HCT116 (cell line): ENCODE measurements at regions not wholly inside any gene's neighbourhood (a gene's known extent, or its start where the extent isn't known, plus 50 kb on each side); places are given as distances from the start of the nearest gene placed in this dataset.

Source experiments
- ATAC-seq: fragments of 200-7000 bp; cut with Tn5 transposase; 2 replicates; pipeline ENCODE4 v1.9.1; 2020; ENCODE audit warnings: mild to moderate bottlenecking, moderate library complexity
- BruUV-seq: library from RNA; stranded (reverse); fragments of 400-500 nt; replicated peaks from 2 replicates; lab custom pipeline; 2021; lab: Mats Ljungman, UMichigan
- CTCF ChIA-PET: fragments of 300-600 bp; sonication (Branson Sonifier 250); formaldehyde crosslinking; loops from one replicate; lab custom pipeline; 2021; ENCODE audit warnings: antibody characterized with exemption; lab: Charles Lee
- POLR2A ChIA-PET: fragments of 300-600, 350-600 bp; sonication (Branson Sonifier 250); formaldehyde crosslinking; loops from one replicate; lab custom pipeline; 2021; ENCODE audit warnings: antibody characterized with exemption; lab: Charles Lee
- RAD21 ChIA-PET, 2 experiments: fragments of 300-600 bp; sonication (Branson Sonifier 250); formaldehyde crosslinking; loops; one replicate each; lab custom pipeline; 2023; ENCODE audit warnings: low total read pairs in 2 of 2; ENCODE audit not compliant: uncharacterized antibody in 2 of 2, unreplicated experiment in 2 of 2, low non-redundant PET in 1 of 2; lab: Charles Lee
- DNase-seq: peaks from one replicate; pipeline ENCODE4 v3.0.0-alpha.2; 2010; ENCODE audit warnings: low read depth, low spot score
- H2AFZ ChIP-seq: fragments of 200-600 bp; shearing (Covaris generic), sonication (generic); 2 replicates; pipeline ENCODE4 v1.6.1; 2017; ENCODE audit warnings: low read depth, mixed run types, mixed read lengths, antibody characterized with exemption, low read length; ENCODE audit not compliant: poor library complexity, severe bottlenecking
- H3K27ac ChIP-seq: 2 replicates; pipeline ENCODE4 v1.5.1; 2012; ENCODE audit warnings: low read depth, low read length
- H3K27me3 ChIP-seq: fragments of 200-600 bp; sonication (generic); 2 replicates; pipeline ENCODE4 v1.6.1; 2016; ENCODE audit warnings: mixed run types, low read length, mixed read lengths; ENCODE audit not compliant: insufficient read depth
- H3K36me3 ChIP-seq, 2 experiments: fragments of 200-500 bp in 1 of 2; fragments of 200-600 bp in 1 of 2; sonication (Bioruptor generic) in 1 of 2; sonication (generic) in 1 of 2; 2 replicates each; pipeline versions ENCODE4 v1.5.1 to v1.6.1; 2014 to 2016; ENCODE audit warnings: low read length in 2 of 2, inconsistent platforms in 1 of 2, mixed read lengths in 1 of 2, mixed run types in 1 of 2; ENCODE audit not compliant: insufficient read depth in 2 of 2, control insufficient read depth in 1 of 2
- H3K4me1 ChIP-seq, 2 experiments: fragments of 200-600 bp in 1 of 2; sonication (generic) in 1 of 2; 2 replicates each; pipeline versions ENCODE4 v1.5.1 to v1.6.1; 2012 to 2017; ENCODE audit warnings: low read length in 2 of 2, inconsistent platforms in 1 of 2, mild to moderate bottlenecking in 1 of 2, mixed read lengths in 1 of 2, mixed run types in 1 of 2, moderate library complexity in 1 of 2; ENCODE audit not compliant: insufficient read depth in 2 of 2, control insufficient read depth in 1 of 2
- H3K4me2 ChIP-seq: fragments of 200-600 bp; sonication (generic); 2 replicates; pipeline ENCODE4 v1.6.1; 2017; ENCODE audit warnings: mixed run types, low read length, mixed read lengths
- H3K4me3 ChIP-seq, 2 experiments: fragments of 200-600 bp in 1 of 2; sonication (generic) in 1 of 2; replicated peaks in 1 of 2; 2 replicates each; pipeline ENCODE4 v1.5.1; 2011 to 2016; ENCODE audit warnings: low read length in 2 of 2, control low read depth in 1 of 2, low read depth in 1 of 2, mild to moderate bottlenecking in 1 of 2, mixed read lengths in 1 of 2, mixed run types in 1 of 2
- H3K79me2 ChIP-seq: fragments of 200-600 bp; sonication (generic); 2 replicates; pipeline ENCODE4 v1.6.1; 2017; ENCODE audit warnings: mild to moderate bottlenecking, mixed run types, low read length, moderate library complexity, mixed read lengths; ENCODE audit not compliant: insufficient read depth
- H3K9ac ChIP-seq: fragments of 200-600 bp; sonication (generic); 2 replicates; pipeline ENCODE4 v1.6.1; 2016; ENCODE audit warnings: low read length, mixed read lengths
- H3K9me2 ChIP-seq: fragments of 200-600 bp; sonication (generic), shearing (Covaris generic); 2 replicates; pipeline ENCODE4 v1.6.1; 2017; ENCODE audit warnings: mixed run types, mild to moderate bottlenecking, moderate library complexity; ENCODE audit not compliant: insufficient read depth
- H3K9me3 ChIP-seq, 2 experiments: fragments of 200-500 bp in 1 of 2; fragments of 200-600 bp in 1 of 2; sonication (Bioruptor generic) in 1 of 2; sonication (generic) in 1 of 2; 2 replicates each; pipeline ENCODE4 v1.6.1; 2014 to 2017; ENCODE audit warnings: low read length in 2 of 2, mixed read lengths in 2 of 2, inconsistent platforms in 1 of 2, low read depth in 1 of 2, mild to moderate bottlenecking in 1 of 2, mixed run types in 1 of 2, moderate library complexity in 1 of 2; ENCODE audit not compliant: control insufficient read depth in 1 of 2, insufficient read depth in 1 of 2
- H4K20me1 ChIP-seq: fragments of 200-600 bp; sonication (generic), shearing (Covaris generic); 2 replicates; pipeline ENCODE4 v1.6.1; 2017; ENCODE audit warnings: mixed run types, mild to moderate bottlenecking, moderate library complexity; ENCODE audit not compliant: insufficient read depth
- CEBPB ChIP-seq: IDR thresholded peaks from 2 replicates; pipeline ENCODE4 v1.6.1; 2012; ENCODE audit warnings: low read depth
- CTCF ChIP-seq, 3 experiments: fragments of 200-600 bp in 1 of 3; sonication (generic) in 1 of 3; IDR thresholded peaks in 2 of 3; conservative IDR thresholded peaks in 1 of 3; 2 replicates each; pipeline ENCODE4 v1.5.1; 2012 to 2017; ENCODE audit warnings: low read depth in 2 of 3, low read length in 2 of 3, antibody characterized with exemption in 1 of 3, borderline replicate concordance in 1 of 3, control low read depth in 1 of 3, mild to moderate bottlenecking in 1 of 3, mixed read lengths in 1 of 3, mixed run types in 1 of 3, moderate library complexity in 1 of 3; ENCODE audit not compliant: insufficient read depth in 1 of 3
- EGR1 ChIP-seq: IDR thresholded peaks from 2 replicates; pipeline ENCODE4 v1.6.1; 2012; ENCODE audit warnings: low read depth
- ELF1 ChIP-seq: IDR thresholded peaks from 2 replicates; pipeline ENCODE4 v1.6.1; 2012; ENCODE audit warnings: low read depth, borderline replicate concordance
- EZH2 ChIP-seq: fragments of 200-600 bp; sonication (generic); IDR thresholded peaks from 2 replicates; pipeline ENCODE4 v1.6.1; 2017; ENCODE audit warnings: antibody characterized with exemption, mixed run types
- MAX ChIP-seq: IDR thresholded peaks from 2 replicates; pipeline ENCODE4 v1.6.1; 2012
- POLR2A ChIP-seq: IDR thresholded peaks from 2 replicates; pipeline ENCODE4 v1.7.0; 2011; ENCODE audit warnings: borderline replicate concordance; ENCODE audit not compliant: insufficient read depth, insufficient read length; ENCODE audit errors: extremely low read depth
- POLR2AphosphoS5 ChIP-seq: IDR thresholded peaks from 2 replicates; pipeline ENCODE4 v1.6.1; 2011; ENCODE audit warnings: mild to moderate bottlenecking, low read depth, low read length, moderate library complexity
- RAD21 ChIP-seq: IDR thresholded peaks from 2 replicates; pipeline ENCODE4 v1.6.1; 2012; ENCODE audit warnings: low read depth, mild to moderate bottlenecking
- REST ChIP-seq: IDR thresholded peaks from 2 replicates; pipeline ENCODE4 v1.6.1; 2012; ENCODE audit warnings: low read depth
- SIN3A ChIP-seq: IDR thresholded peaks from 2 replicates; pipeline ENCODE4 v1.6.1; 2012; ENCODE audit warnings: low read depth
- SP1 ChIP-seq: IDR thresholded peaks from 2 replicates; pipeline ENCODE4 v1.6.1; 2012; ENCODE audit warnings: low read depth
- SRF ChIP-seq: IDR thresholded peaks from 2 replicates; pipeline ENCODE4 v1.6.1; 2012; ENCODE audit warnings: low read depth
- TCF7L2 ChIP-seq: IDR thresholded peaks from 2 replicates; pipeline ENCODE4 v1.7.0; 2011; ENCODE audit warnings: borderline replicate concordance, inconsistent platforms; ENCODE audit not compliant: insufficient read depth, insufficient read length; ENCODE audit errors: extremely low read depth
- YY1 ChIP-seq: IDR thresholded peaks from 2 replicates; pipeline ENCODE4 v1.6.1; 2011; ENCODE audit warnings: low read length, low read depth, moderate library complexity, mild to moderate bottlenecking; ENCODE audit not compliant: insufficient replicate concordance; ENCODE audit errors: extremely low read depth
- ZFX ChIP-seq: fragments of 450-650 bp; IDR thresholded peaks from 2 replicates; pipeline ENCODE4 v1.6.1; 2017
- ZNF274 ChIP-seq: fragments of 200-500 bp; sonication (Bioruptor generic); IDR thresholded peaks from 2 replicates; pipeline ENCODE4 v1.6.1; 2014; ENCODE audit warnings: mild to moderate bottlenecking, low read depth, low read length, inconsistent platforms
- intact Hi-C: fragments of 100-400 bp; cut with micrococcal nuclease; formaldehyde crosslinking; loops from 2 replicates; pipeline ENCODE4 v1.10.0; 2022

- POLR2A ChIA-PET: no interaction called here
- no peaks in the 10 kb centered on the region for H4K20me1 ChIP-seq
- RAD21 ChIA-PET: no interaction called here
- H3K79me2 ChIP-seq: no peaks in the 10 kb centered on the region
- no peak for DNase-seq
- no peak overlapping the region for H3K27ac ChIP-seq
- H3K4me3 ChIP-seq: no peak overlapping the region
- H3K36me3 ChIP-seq: no peaks in the 10 kb centered on the region
- intact Hi-C loops: no loop called here
- H3K9ac ChIP-seq: no peak overlapping the region
- no TSS peak for BruUV-seq
- no peak overlapping the region for H2AFZ ChIP-seq
- H3K9me2 ChIP-seq: no peaks in the 10 kb centered on the region
- no peaks in the 10 kb centered on the region for H3K27me3 ChIP-seq
- H3K4me2 ChIP-seq: no peak overlapping the region
- ATAC-seq: no peak
- no peaks in the 10 kb centered on the region for H3K4me1 ChIP-seq
- CTCF ChIA-PET: no interaction called here
- no peaks in the 10 kb centered on the region for H3K9me3 ChIP-seq
- TF ChIP-seq SIN3A (no peak), POLR2AphosphoS5 (no peak), EGR1 (no peak), YY1 (no peak), EZH2 (no peak), ELF1 (no peak)
These were observed 523.4 kb downstream of the FAT4 start for GRCh38 chr4:125838202-125838601.

- RAD21 ChIA-PET: no interaction called here
- Histone ChIP-seq H3K4me1 (no peaks in the 10 kb centered on the region), H3K79me2 (no peaks in the 10 kb centered on the region), H2AFZ (no peak overlapping the region), H3K4me3 (no peak overlapping the region), H3K4me2 (no peak overlapping the region), H3K9me3 (no peaks in the 10 kb centered on the region), H3K9me2 (no peaks in the 10 kb centered on the region), H3K27me3 (no peaks in the 10 kb centered on the region), H3K27ac (no peak overlapping the region), H4K20me1 (no peaks in the 10 kb centered on the region), H3K36me3 (no peaks in the 10 kb centered on the region), H3K9ac (no peak overlapping the region)
- DNase-seq (no peak), ATAC-seq (no peak)
- intact Hi-C loops: no loop called here
- POLR2A ChIA-PET: no interaction called here
- no TSS peak for BruUV-seq
- CTCF ChIA-PET: interaction anchor here (0.6 kb wide), 1 partner anchor 524 kb away, joined by 5 read pairs; the partner anchor contains the start of gene FAT4
- TF ChIP-seq CTCF (IDR thresholded peaks at IDR 0.05 in 2 of 3, conservative IDR thresholded peaks at IDR 0.05 in 1 of 3; ENCODE audit: borderline replicate concordance in 1 of 3, insufficient read depth in 1 of 3, low read depth in 2 of 3, low read length in 2 of 3): no peak
- TF ChIP-seq EZH2: no peak
- no peak for TF ChIP-seq POLR2A
- no peak for TF ChIP-seq POLR2AphosphoS5
- TF ChIP-seq ZFX: no peak
- no peak for TF ChIP-seq REST
- TF ChIP-seq RAD21: no peak
- TF ChIP-seq SP1: no peak
- TF ChIP-seq CEBPB: no peak
- no peak for TF ChIP-seq MAX
- TF ChIP-seq SRF: no peak
- TF ChIP-seq YY1: no peak
- no peak for TF ChIP-seq TCF7L2
- TF ChIP-seq ZNF274: no peak
These were observed 524.2 kb downstream of the FAT4 start for GRCh38 chr4:125838924-125839323.
